HUES6 (cell line): ENCODE measurements at regions not wholly inside any gene's neighbourhood (a gene's known extent, or its start where the extent isn't known, plus 50 kb on each side); places are given as distances from the start of the nearest gene placed in this dataset.
"Not testable (repeated sequence)": the region's sequence is repeated elsewhere in the genome, so short reads cannot be mapped to it uniquely, and the experiment has no call there.

Source experiments
- H3K27ac ChIP-seq: 2 replicates; pipeline ENCODE4 v1.7.0; 2013; ENCODE audit warnings: low read depth, mild to moderate bottlenecking, low read length, inconsistent platforms
- H3K27me3 ChIP-seq: 2 replicates; pipeline ENCODE4 v1.6.1; 2013; ENCODE audit warnings: low read length; ENCODE audit not compliant: control insufficient read depth, insufficient read depth
- H3K36me3 ChIP-seq: 2 replicates; pipeline ENCODE4 v1.6.1; 2013; ENCODE audit warnings: low read length; ENCODE audit not compliant: control insufficient read depth, insufficient read depth
- H3K4me1 ChIP-seq: 2 replicates; pipeline ENCODE4 v1.6.1; 2013; ENCODE audit warnings: low read length; ENCODE audit not compliant: control insufficient read depth, insufficient read depth
- H3K4me3 ChIP-seq: 2 replicates; pipeline ENCODE4 v1.5.1; 2013; ENCODE audit warnings: low read depth, low read length
- H3K9ac ChIP-seq: one replicate; pipeline ENCODE4 v1.6.1; 2013; ENCODE audit warnings: mild to moderate bottlenecking, low read length
- H3K9me3 ChIP-seq: 2 replicates; pipeline ENCODE4 v1.6.1; 2013; ENCODE audit warnings: low read depth, low read length; ENCODE audit not compliant: control insufficient read depth, insufficient read depth

DNA sequence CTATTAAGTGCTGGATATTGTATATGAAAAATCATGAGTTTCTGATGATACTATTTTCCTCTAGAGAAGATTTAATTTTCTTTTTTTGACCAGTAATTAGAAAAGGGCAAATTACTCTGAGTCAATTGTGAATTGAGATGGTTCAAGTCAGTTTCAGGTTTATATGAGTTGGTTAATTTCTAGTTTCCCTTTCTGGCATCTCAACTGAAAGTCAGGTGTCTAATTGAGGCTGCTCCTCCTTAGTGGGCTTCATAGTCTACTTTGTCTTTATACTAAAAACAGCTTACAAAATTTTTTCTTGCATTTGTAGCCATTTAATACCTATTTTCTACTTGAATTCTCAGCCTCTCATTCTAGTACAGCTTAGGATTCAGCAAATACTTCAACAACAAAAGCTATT is 387.3 kb downstream of the RPS6KC1 start:
- H3K36me3 ChIP-seq = no peaks in the 10 kb centered on the region
- H3K9ac ChIP-seq = no peak overlapping the region
- no peak overlapping the region for H3K4me3 ChIP-seq

DNA sequence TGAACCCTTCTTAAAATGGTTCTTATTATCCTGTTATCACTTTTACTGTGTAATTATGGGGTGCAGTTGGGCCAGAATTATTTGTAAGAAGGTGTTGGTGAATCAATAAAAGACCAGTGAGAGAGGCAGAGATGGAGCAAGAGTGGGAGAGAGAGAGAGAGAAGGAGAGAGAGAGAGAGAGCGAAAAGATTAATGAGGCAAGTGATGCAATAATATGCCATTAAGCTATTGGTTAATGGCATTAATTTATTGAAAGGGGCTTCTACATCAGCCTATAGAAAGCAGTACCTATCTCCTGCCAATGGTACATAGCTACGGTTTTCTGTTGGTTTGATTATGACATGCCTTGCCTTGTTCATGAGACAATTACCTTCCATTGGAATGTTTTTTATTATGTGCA is 388.7 kb downstream of the RPS6KC1 start:
- Histone ChIP-seq H3K36me3 (no peaks in the 10 kb centered on the region), H3K9me3 (no peaks in the 10 kb centered on the region), H3K9ac (no peak overlapping the region), H3K4me1 (peaks cover 4% of the 10 kb centered on the region; the same call in 1 of the 2 replicates), H3K27ac (no peak overlapping the region), H3K4me3 (no peak overlapping the region), H3K27me3 (no peaks in the 10 kb centered on the region)

More for the DNA sequence above, 387.3 kb downstream of the RPS6KC1 start:
- H3K27ac ChIP-seq = no peak overlapping the region
- no peaks in the 10 kb centered on the region for H3K27me3 ChIP-seq
- H3K4me1 ChIP-seq = peaks cover 4% of the 10 kb centered on the region; the same call in 1 of the 2 replicates
- H3K9me3 ChIP-seq = no peaks in the 10 kb centered on the region

DNA sequence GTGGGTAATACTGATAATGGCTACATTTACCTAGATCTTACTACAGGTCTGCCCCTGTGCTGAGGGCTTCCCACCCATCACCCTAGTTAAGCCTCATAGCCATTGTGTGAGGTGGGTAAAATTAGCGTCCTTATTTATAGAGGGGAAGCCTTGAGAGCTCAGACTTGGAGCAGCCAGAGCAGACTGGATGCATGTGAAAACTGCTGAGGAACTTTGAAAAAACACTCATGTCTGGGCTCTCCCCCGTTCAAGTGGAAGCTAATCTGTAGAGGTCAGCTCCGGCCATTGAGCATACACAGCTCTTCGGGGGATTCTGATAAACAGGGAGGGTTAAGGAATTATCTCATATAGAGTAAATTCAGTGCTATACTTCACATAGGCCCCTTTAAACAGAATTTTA is 389.7 kb downstream of the RPS6KC1 start:
- H3K27ac ChIP-seq = no peak overlapping the region
- no peaks in the 10 kb centered on the region for H3K27me3 ChIP-seq
- H3K4me1 ChIP-seq = peaks cover 2% of the 10 kb centered on the region; the same call in 1 of the 2 replicates
- no peak overlapping the region for H3K4me3 ChIP-seq
- H3K36me3 ChIP-seq = no peaks in the 10 kb centered on the region
- no peaks in the 10 kb centered on the region for H3K9me3 ChIP-seq
- H3K9ac ChIP-seq = no peak overlapping the region

DNA sequence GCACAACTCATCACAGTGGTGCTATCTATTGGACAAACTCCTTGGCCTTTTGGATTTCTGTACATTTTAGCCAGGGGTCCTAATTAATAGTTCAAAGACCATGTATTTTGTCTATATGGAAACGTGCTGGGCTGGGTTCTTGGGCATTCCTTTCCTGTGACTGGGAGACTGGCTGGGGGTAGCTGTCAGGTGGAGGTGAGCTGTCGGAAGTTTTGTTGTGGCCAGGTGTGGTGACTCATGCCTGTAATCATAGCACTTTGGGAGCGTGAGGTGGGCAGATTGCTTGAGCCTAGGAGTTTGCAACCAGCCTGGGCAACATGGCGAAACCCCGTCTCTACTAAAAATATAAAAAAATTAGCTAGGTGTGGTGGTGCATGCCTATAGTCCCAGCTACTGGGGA is 392.4 kb downstream of the RPS6KC1 start:
- no peak overlapping the region for H3K9ac ChIP-seq
- no peaks in the 10 kb centered on the region for H3K27me3 ChIP-seq
- no peaks in the 10 kb centered on the region for H3K36me3 ChIP-seq
- no peaks in the 10 kb centered on the region for H3K4me1 ChIP-seq
- H3K4me3 ChIP-seq = no peak overlapping the region
- H3K27ac ChIP-seq = no peak overlapping the region
- H3K9me3 ChIP-seq = no peaks in the 10 kb centered on the region

DNA sequence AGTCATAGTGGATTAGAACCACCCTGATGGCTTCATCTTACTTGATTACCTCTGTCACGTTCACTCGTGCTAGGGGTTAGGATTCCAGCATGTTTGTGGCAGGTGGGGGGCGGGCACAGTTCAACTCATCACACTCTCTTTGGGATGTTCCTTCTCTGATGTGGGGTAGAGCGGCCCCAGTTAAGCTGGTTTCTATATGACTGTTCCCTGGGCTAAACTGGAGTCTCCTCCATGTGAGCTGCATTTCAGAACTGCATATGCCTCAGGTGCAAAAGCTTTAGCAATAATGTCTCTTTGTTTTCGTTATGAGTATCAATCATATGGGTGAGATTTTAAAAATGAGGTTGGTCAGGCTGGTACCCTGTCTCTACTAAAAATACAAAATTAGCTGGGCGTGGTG is 393.2 kb downstream of the RPS6KC1 start:
- Histone ChIP-seq H3K27ac (no peak overlapping the region), H3K27me3 (no peaks in the 10 kb centered on the region), H3K4me3 (no peak overlapping the region), H3K4me1 (no peaks in the 10 kb centered on the region), H3K36me3 (no peaks in the 10 kb centered on the region), H3K9me3 (no peaks in the 10 kb centered on the region), H3K9ac (no peak overlapping the region)

DNA sequence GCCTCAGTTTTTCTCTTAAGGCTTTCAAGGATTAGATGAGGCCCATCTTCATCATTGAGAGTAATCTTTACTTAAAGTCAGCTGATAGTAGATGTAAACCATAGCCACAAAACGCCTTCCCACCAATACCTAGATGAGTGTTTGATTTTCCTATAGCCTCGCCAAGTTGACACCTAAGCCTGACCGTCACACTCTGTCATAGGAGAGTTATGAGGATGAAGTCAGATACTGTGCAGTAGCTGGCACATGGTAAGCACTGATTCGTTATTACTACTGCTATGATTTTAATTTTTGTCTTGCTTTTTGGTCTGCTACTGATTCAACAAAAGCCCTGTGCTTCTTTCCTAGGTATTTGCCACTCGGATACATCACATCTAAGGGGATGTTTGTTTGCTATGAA is 395.5 kb downstream of the RPS6KC1 start:
- Histone ChIP-seq H3K27ac (no peak overlapping the region), H3K4me3 (no peak overlapping the region), H3K9me3 (no peaks in the 10 kb centered on the region), H3K9ac (no peak overlapping the region), H3K4me1 (0 out of 2 replicates have a peak, but pooled peaks cover under 1% of the 10 kb centered on the region), H3K36me3 (no peaks in the 10 kb centered on the region), H3K27me3 (no peaks in the 10 kb centered on the region)

DNA sequence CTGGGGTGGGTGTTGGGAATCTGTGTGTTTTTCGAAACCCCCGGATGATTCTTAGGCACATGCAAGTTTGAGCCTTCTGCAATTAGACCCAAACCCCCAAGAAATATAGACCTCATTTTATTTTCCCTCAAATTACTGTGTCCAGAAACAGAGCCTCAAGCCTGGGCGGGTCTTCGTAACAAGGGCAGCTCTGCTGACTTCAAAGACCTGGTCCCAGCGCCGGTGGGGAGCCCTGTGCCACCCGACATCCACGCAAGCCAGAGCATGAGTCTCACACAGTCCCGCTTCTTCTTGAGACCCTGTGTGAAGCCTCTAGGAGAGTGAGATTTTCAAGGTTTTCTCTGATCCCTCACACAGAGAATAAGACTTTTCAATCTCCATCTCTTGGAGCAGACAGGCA is 397.3 kb downstream of the RPS6KC1 start:
- H3K4me3 ChIP-seq = no peak overlapping the region
- no peak overlapping the region for H3K27ac ChIP-seq
- no peaks in the 10 kb centered on the region for H3K9me3 ChIP-seq
- peaks cover 10% of the 10 kb centered on the region for H3K4me1 ChIP-seq
- no peaks in the 10 kb centered on the region for H3K36me3 ChIP-seq
- H3K27me3 ChIP-seq = no peaks in the 10 kb centered on the region
- no peak overlapping the region for H3K9ac ChIP-seq

DNA sequence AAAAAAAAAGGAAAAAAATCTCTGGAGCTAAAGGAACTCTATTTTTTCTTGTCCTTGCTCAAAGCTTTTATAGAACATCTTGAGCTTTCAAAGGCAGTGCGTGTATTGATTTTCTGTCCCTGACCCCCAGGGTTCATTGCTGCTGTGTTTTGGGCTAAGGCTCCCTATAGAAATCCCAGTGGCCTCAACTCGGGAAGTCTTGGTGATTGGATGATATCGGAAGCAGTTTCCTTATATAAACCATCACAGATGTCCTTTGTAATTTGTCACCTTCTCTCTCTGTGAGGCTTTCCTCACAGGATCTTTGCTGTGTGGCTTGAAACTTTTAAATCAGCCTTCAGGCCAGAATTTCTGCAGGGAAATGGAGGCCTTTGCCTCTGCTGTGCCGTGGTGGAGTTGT is 397.7 kb downstream of the RPS6KC1 start:
- Histone ChIP-seq H3K9ac (no peak overlapping the region), H3K4me3 (no peak overlapping the region), H3K36me3 (no peaks in the 10 kb centered on the region), H3K9me3 (no peaks in the 10 kb centered on the region), H3K27me3 (no peaks in the 10 kb centered on the region), H3K27ac (no peak overlapping the region), H3K4me1 (peaks cover 10% of the 10 kb centered on the region)

DNA sequence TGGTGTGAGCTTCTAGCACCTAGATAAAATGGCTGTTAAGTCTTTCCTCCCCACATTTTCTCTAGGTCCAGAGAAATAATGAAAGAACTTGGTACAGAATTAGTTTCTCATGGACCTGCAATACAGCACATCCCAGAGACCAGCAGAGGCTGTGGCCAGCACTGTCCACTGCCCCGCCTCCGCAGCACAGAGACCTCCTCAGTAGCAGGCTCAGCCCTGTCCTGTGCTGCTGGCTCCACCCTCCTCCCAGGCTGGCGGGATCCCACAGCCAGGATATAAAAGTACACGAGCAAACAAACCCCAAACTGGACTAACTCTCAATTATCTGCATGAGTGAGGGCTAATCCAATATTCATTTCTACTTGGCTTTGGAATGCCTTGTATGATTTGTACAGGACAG is 401.5 kb downstream of the RPS6KC1 start:
- Histone ChIP-seq H3K9me3 (no peaks in the 10 kb centered on the region), H3K4me3 (no peak overlapping the region), H3K9ac (no peak overlapping the region), H3K4me1 (peaks cover 10% of the 10 kb centered on the region), H3K27me3 (no peaks in the 10 kb centered on the region), H3K27ac (no peak overlapping the region), H3K36me3 (no peaks in the 10 kb centered on the region)

DNA sequence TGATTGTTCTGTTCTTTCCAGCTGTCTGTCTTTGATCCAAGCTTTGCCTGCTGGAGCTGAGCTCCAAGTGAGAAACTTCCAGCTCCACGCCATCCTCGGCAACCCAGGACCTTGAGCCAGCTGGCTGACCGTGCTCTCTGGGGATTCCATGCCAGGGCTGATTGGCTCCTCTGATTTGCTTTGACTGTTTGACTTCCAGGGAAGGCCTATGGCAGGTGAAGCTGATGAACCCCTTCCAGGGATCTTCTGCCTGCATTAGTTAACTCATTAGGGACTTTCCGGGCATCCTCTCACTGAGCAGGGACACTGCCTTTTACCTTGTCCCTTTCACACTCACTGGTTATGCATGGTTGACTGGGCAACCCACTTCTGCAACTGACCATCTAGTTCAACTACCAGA is 406.1 kb downstream of the RPS6KC1 start:
- Histone ChIP-seq H3K27ac (no peak overlapping the region), H3K27me3 (no peaks in the 10 kb centered on the region), H3K9me3 (no peaks in the 10 kb centered on the region), H3K36me3 (no peaks in the 10 kb centered on the region), H3K9ac (no peak overlapping the region), H3K4me3 (no peak overlapping the region), H3K4me1 (peaks cover 3% of the 10 kb centered on the region)

DNA sequence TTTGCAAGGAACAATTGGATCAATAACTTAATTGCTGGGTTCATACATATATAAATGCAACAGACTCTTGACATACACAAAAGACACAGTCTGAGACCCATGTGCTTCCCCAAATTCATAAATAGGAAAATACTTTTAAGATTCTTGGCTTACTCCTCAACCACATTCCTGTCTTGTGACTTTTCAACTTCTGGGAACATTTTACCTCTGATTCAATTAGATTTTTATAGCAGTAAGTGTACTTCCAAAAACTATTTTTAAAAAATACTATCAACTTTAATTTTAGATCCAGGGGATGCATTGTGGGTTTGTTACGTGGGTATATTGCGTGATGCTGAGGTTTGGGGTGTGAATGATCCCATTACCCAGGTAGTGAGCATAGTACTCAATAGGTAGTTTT is 406.7 kb downstream of the RPS6KC1 start:
- H3K4me1 ChIP-seq = no peaks in the 10 kb centered on the region

DNA sequence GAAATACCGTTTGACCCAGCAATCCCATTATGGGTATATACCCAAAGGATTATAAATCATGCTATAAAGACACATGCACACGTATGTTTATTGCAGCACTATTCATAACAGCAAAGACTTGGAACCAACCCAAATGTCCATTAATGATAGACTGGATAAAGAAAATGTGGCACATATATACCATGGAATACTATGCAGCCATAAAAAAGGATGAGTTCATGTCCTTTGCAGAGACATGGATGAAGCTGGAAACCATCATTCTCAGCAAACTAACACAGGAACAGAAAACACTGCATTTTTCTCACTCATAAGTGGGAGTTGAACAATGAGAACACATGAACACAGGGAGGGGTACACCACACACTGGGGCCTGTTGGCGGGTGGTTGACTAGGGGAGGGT is 411.3 kb downstream of the RPS6KC1 start:
- not testable (repeated sequence) for H3K27ac ChIP-seq, H3K4me3 ChIP-seq, H3K4me1 ChIP-seq, H3K36me3 ChIP-seq, H3K9ac ChIP-seq, H3K27me3 ChIP-seq, H3K9me3 ChIP-seq

More for the DNA sequence above, 406.7 kb downstream of the RPS6KC1 start:
- no peak overlapping the region for H3K27ac ChIP-seq
- H3K27me3 ChIP-seq = no peaks in the 10 kb centered on the region
- H3K9ac ChIP-seq = no peak overlapping the region
- H3K36me3 ChIP-seq = no peaks in the 10 kb centered on the region
- no peak overlapping the region for H3K4me3 ChIP-seq
- no peaks in the 10 kb centered on the region for H3K9me3 ChIP-seq
